ENCODE measurements at regions not wholly inside any gene's neighbourhood (a gene's known extent, or its start where the extent isn't known, plus 50 kb on each side); places are given as distances from the start of the nearest gene placed in this dataset.

GRCh38 chr11:23569134-23569533, 708.9 kb upstream of the CCDC179 start:
- H3K4me1 ChIP-seq (ENCODE audit: low read length), result peaks cover 38% of the 10 kb centered on the region
- H3K9me2 ChIP-seq (replicated peaks; ENCODE audit: insufficient read depth, low read length), result no peaks in the 10 kb centered on the region
- no peaks in the 10 kb centered on the region for H4K20me1 ChIP-seq (ENCODE audit: insufficient read depth, low read length)
- no peak for TF ChIP-seq EZH2 (optimal IDR thresholded peaks at IDR 0.05; ENCODE audit: low read depth, low read length)
- no peak for TF ChIP-seq EZH2phosphoT487 (IDR thresholded peaks at IDR 0.05; ENCODE audit: low read length)
- TF ChIP-seq CTCF (IDR thresholded peaks at IDR 0.05; ENCODE audit: low read length), result no peak
- H3K27ac ChIP-seq (ENCODE audit: low read length), result peak overlapping the region; percentile 88
- no peak overlapping the region for H2AFZ ChIP-seq (ENCODE audit: low read length)
- H3F3A ChIP-seq (ENCODE audit: insufficient read depth, low read length), result peaks cover 18% of the 10 kb centered on the region
- H3K9me3 ChIP-seq (replicated peaks; ENCODE audit: insufficient read depth, low read length), result no peaks in the 10 kb centered on the region
- H3K79me2 ChIP-seq (ENCODE audit: low read length), result no peaks in the 10 kb centered on the region
- H3K27me3 ChIP-seq (replicated peaks; ENCODE audit: insufficient read depth, low read length), result no peaks in the 10 kb centered on the region
- H3K4me2 ChIP-seq (ENCODE audit: low read depth, low read length), result peak overlapping the region; percentile 33; the same call in 1 of the 2 replicates
- no peak for DNase-seq
- H3K36me3 ChIP-seq (replicated peaks; ENCODE audit: insufficient read depth, low read length), result no peaks in the 10 kb centered on the region
- peak overlapping the region; percentile 23; the same call in 1 of the 2 replicates for H3K9ac ChIP-seq (ENCODE audit: low read length)
- H3K4me3 ChIP-seq (ENCODE audit: low read length), result no peak overlapping the region; the same call in 1 of the 2 replicates

GRCh38 chr11:23569547-23569946, 709.3 kb upstream of the CCDC179 start:
- Histone ChIP-seq H3K27me3 (replicated peaks; ENCODE audit: insufficient read depth, low read length) (no peaks in the 10 kb centered on the region), H3K9me2 (replicated peaks; ENCODE audit: insufficient read depth, low read length) (no peaks in the 10 kb centered on the region), H3K79me2 (ENCODE audit: low read length) (no peaks in the 10 kb centered on the region), H3K4me1 (ENCODE audit: low read length) (peaks cover 41% of the 10 kb centered on the region), H4K20me1 (ENCODE audit: insufficient read depth, low read length) (no peaks in the 10 kb centered on the region), H3F3A (ENCODE audit: insufficient read depth, low read length) (peaks cover 18% of the 10 kb centered on the region), H3K4me3 (ENCODE audit: low read length) (no peak overlapping the region; the same call in 1 of the 2 replicates), H3K27ac (ENCODE audit: low read length) (peak overlapping the region; percentile 88), H3K9me3 (replicated peaks; ENCODE audit: insufficient read depth, low read length) (no peaks in the 10 kb centered on the region), H2AFZ (ENCODE audit: low read length) (peak overlapping the region; percentile 32; the same call in 1 of the 2 replicates), H3K36me3 (replicated peaks; ENCODE audit: insufficient read depth, low read length) (no peaks in the 10 kb centered on the region), H3K9ac (ENCODE audit: low read length) (peak overlapping the region; percentile 23; the same call in 1 of the 2 replicates), H3K4me2 (ENCODE audit: low read depth, low read length) (peak overlapping the region; percentile 37; the same call in 1 of the 2 replicates)
- peak; percentile 96 for DNase-seq
- TF ChIP-seq EZH2 (optimal IDR thresholded peaks at IDR 0.05; ENCODE audit: low read depth, low read length) (no peak), CTCF (IDR thresholded peaks at IDR 0.05; ENCODE audit: low read length) (0 out of 2 replicates have a peak, but pooled peaks have one; percentile 12)

GRCh38 chr11:23570828-23571227, 710.6 kb upstream of the CCDC179 start:
- H3K9me2 ChIP-seq (replicated peaks; ENCODE audit: insufficient read depth, low read length), result no peaks in the 10 kb centered on the region
- H4K20me1 ChIP-seq (ENCODE audit: insufficient read depth, low read length), result no peaks in the 10 kb centered on the region
- H3K9ac ChIP-seq (ENCODE audit: low read length), result no peak overlapping the region
- no peak for DNase-seq
- no peaks in the 10 kb centered on the region for H3K27me3 ChIP-seq (replicated peaks; ENCODE audit: insufficient read depth, low read length)
- H3K4me1 ChIP-seq (ENCODE audit: low read length), result peaks cover 41% of the 10 kb centered on the region
- TF ChIP-seq EZH2phosphoT487 (IDR thresholded peaks at IDR 0.05; ENCODE audit: low read length), result no peak
- TF ChIP-seq CTCF (IDR thresholded peaks at IDR 0.05; ENCODE audit: low read length), result no peak
- H3K4me3 ChIP-seq (ENCODE audit: low read length), result no peak overlapping the region
- no peaks in the 10 kb centered on the region for H3K79me2 ChIP-seq (ENCODE audit: low read length)
- peaks cover 18% of the 10 kb centered on the region for H3F3A ChIP-seq (ENCODE audit: insufficient read depth, low read length)
- no peak overlapping the region for H3K4me2 ChIP-seq (ENCODE audit: low read depth, low read length)
- H3K9me3 ChIP-seq (replicated peaks; ENCODE audit: insufficient read depth, low read length), result no peaks in the 10 kb centered on the region
- H3K27ac ChIP-seq (ENCODE audit: low read length), result peak overlapping the region; percentile 88; the same call in 1 of the 2 replicates
- no peaks in the 10 kb centered on the region for H3K36me3 ChIP-seq (replicated peaks; ENCODE audit: insufficient read depth, low read length)
- no peak overlapping the region for H2AFZ ChIP-seq (ENCODE audit: low read length)

Measured in MM.1S (cell line).